HepG2 (cell line): ENCODE measurements at regions not wholly inside any gene's neighbourhood (a gene's known extent, or its start where the extent isn't known, plus 50 kb on each side); places are given as distances from the start of the nearest gene placed in this dataset.

ENCODE experiments used
- ATAC-seq: fragments of 200-7000 bp; cut with Tn5 transposase; 3 replicates; pipeline ENCODE4 v1.9.1; 2020; ENCODE audit warnings: mild to moderate bottlenecking, moderate library complexity
- BruUV-seq: library from RNA; stranded (reverse); fragments of 400-500 nt; replicated peaks from 2 replicates; lab custom pipeline; 2021; lab: Mats Ljungman, UMichigan
- CTCF ChIA-PET: fragments of 300-600 bp; formaldehyde crosslinking; extraction: SDS; loops from one replicate; lab custom pipeline; 2021; ENCODE audit warnings: low total read pairs, inconsistent platforms, low intra/inter-chr PET ratio; lab: Yijun Ruan, JAX
- POLR2A ChIA-PET: fragments of 350-600 bp; sonication (Branson Sonifier 250); formaldehyde crosslinking; loops from one replicate; lab custom pipeline; 2020; ENCODE audit warnings: antibody characterized with exemption, inconsistent platforms; lab: Yijun Ruan, JAX
- DNase-seq: peaks from one replicate; pipeline ENCODE4 v3.0.0-alpha.2; 2015; ENCODE audit warnings: low spot score
- FAIRE-seq: peaks from 3 replicates; lab custom pipeline; 2011; peaks lifted over from hg19 to GRCh38; lab: Jason Lieb, UNC
- H2AFZ ChIP-seq: one replicate; pipeline ENCODE4 v1.6.1; 2011; ENCODE audit warnings: low read length, inconsistent platforms
- H3K27ac ChIP-seq: fragments of 300-600 bp; 3 replicates; pipeline ENCODE4 v1.8.0; 2011; ENCODE audit warnings: mixed run types, mild to moderate bottlenecking, mixed read lengths, low read length, inconsistent platforms; ENCODE audit not compliant: insufficient read depth; ENCODE audit errors: extremely low read length
- H3K27me3 ChIP-seq, 2 experiments: fragments of 200-600 bp in 1 of 2; 2 replicates in 1 of 2; 3 replicates in 1 of 2; pipeline versions ENCODE4 v1.6.0 to v1.8.0; 2011; ENCODE audit warnings: low read length in 2 of 2, mild to moderate bottlenecking in 2 of 2, moderate library complexity in 2 of 2, inconsistent platforms in 1 of 2; ENCODE audit not compliant: insufficient read depth in 2 of 2, control insufficient read depth in 1 of 2
- H3K36me3 ChIP-seq, 2 experiments: fragments of 200-600 bp in 1 of 2; replicated peaks in 1 of 2; 2 replicates in 1 of 2; 3 replicates in 1 of 2; pipeline versions ENCODE4 v1.5.1 to v1.8.0; 2011; ENCODE audit warnings: low read length in 2 of 2, inconsistent platforms in 1 of 2; ENCODE audit not compliant: insufficient read depth in 2 of 2, control insufficient read depth in 1 of 2
- H3K4me1 ChIP-seq: 2 replicates; pipeline ENCODE4 v1.5.1; 2012; ENCODE audit warnings: low read length, inconsistent platforms; ENCODE audit not compliant: insufficient read depth
- H3K4me2 ChIP-seq: 2 replicates; pipeline ENCODE4 v1.6.0; 2011; ENCODE audit warnings: low read depth, low read length, inconsistent platforms
- H3K4me3 ChIP-seq, 3 experiments: fragments of 200-600 bp in 1 of 3; sonication (generic), shearing (Covaris generic) in 1 of 3; replicated peaks in 1 of 3; 2 replicates each; pipeline ENCODE4 v1.5.1; 2011 to 2016; ENCODE audit warnings: low read length in 3 of 3, inconsistent platforms in 2 of 3, low read depth in 2 of 3, mild to moderate bottlenecking in 2 of 3, control low read depth in 1 of 3, mixed read lengths in 1 of 3; ENCODE audit not compliant: insufficient read depth in 1 of 3
- H3K79me2 ChIP-seq: one replicate; pipeline ENCODE4 v1.6.1; 2011; ENCODE audit warnings: low read length, inconsistent platforms; ENCODE audit not compliant: insufficient read depth
- H3K9ac ChIP-seq: 2 replicates; pipeline ENCODE4 v1.6.0; 2011; ENCODE audit warnings: mild to moderate bottlenecking, low read depth, low read length, inconsistent platforms; ENCODE audit not compliant: insufficient read depth
- H3K9me3 ChIP-seq: 2 replicates; pipeline ENCODE4 v1.5.1; 2012; ENCODE audit warnings: mild to moderate bottlenecking, low read length
- H4K20me1 ChIP-seq: 2 replicates; pipeline ENCODE4 v1.6.0; 2011; ENCODE audit warnings: inconsistent platforms, mild to moderate bottlenecking, low read length, moderate library complexity; ENCODE audit not compliant: insufficient read depth
- ARHGAP35 ChIP-seq: sonication (generic); formaldehyde crosslinking; IDR thresholded peaks from 2 replicates; pipeline ENCODE4 v1.9.0; 2022; ENCODE audit warnings: mild to moderate bottlenecking, inconsistent platforms, moderate library complexity, missing genetic modification reagents, borderline replicate concordance
- ELF1 ChIP-seq: sonication (generic); formaldehyde crosslinking; IDR thresholded peaks from 2 replicates; pipeline ENCODE4 v1.4.0; 2020; ENCODE audit warnings: missing genetic modification reagents
- NFYC ChIP-seq: IDR thresholded peaks from 2 replicates; pipeline ENCODE4 v1.6.1; 2016; ENCODE audit warnings: missing genetic modification reagents, missing compliant biosample characterization
- XRCC5 ChIP-seq: fragments of 200-400 bp; formaldehyde crosslinking; optimal IDR thresholded peaks from 2 replicates; pipeline ENCODE3; 2017; ENCODE audit warnings: mild to moderate bottlenecking, low read length
- ZFP82 ChIP-seq: sonication (generic); formaldehyde crosslinking; IDR thresholded peaks from 2 replicates; pipeline ENCODE4 v1.5.1; 2020; ENCODE audit warnings: mild to moderate bottlenecking, missing genetic modification reagents, borderline replicate concordance
- ZNF337 ChIP-seq: sonication (generic); formaldehyde crosslinking; IDR thresholded peaks from 2 replicates; pipeline ENCODE4 v1.5.1; 2020; ENCODE audit warnings: missing genetic modification reagents, low read depth, mild to moderate bottlenecking, borderline replicate concordance
- ZNF501 ChIP-seq: sonication (generic); formaldehyde crosslinking; IDR thresholded peaks from 2 replicates; pipeline ENCODE4 v1.5.1; 2020; ENCODE audit warnings: mild to moderate bottlenecking, moderate library complexity, missing genetic modification reagents
- ZNF674 ChIP-seq: sonication (generic); formaldehyde crosslinking; IDR thresholded peaks from 2 replicates; pipeline ENCODE4 v1.5.0; 2020; ENCODE audit warnings: low read depth, mild to moderate bottlenecking, missing genetic modification reagents
- ZSCAN21 ChIP-seq: sonication (generic); formaldehyde crosslinking; IDR thresholded peaks from 2 replicates; pipeline ENCODE4 v1.8.0; 2022; ENCODE audit warnings: mild to moderate bottlenecking, missing genetic modification reagents, moderate library complexity, borderline replicate concordance
- WGBS: methylation state at CpG from one replicate; pipeline ENCODE4 v1.1.6; 2017; ENCODE audit warnings: low lambda C conversion rate; 5-methylcytosine and 5-hydroxymethylcytosine counted together
- in situ Hi-C: cut with HindIII; loops from 2 replicates; pipeline ENCODE4 v1.10.0; 2017; ENCODE audit warnings: low pct_unique_long_range_greater_than_20kb; ENCODE audit not compliant: extremely low pct_ligation_motif_present
- intact Hi-C: fragments of 100-400 bp; cut with micrococcal nuclease; formaldehyde crosslinking; loops from one replicate; pipeline ENCODE4 v1.10.0; 2022; ENCODE audit not compliant: unreplicated experiment
- TF ChIP-seq, protein P1 (sequence below): sonication (generic); formaldehyde crosslinking; IDR thresholded peaks from 2 replicates; pipeline ENCODE4 v1.9.0; 2021; ENCODE audit warnings: mild to moderate bottlenecking, missing genetic modification reagents
- TF ChIP-seq, protein P2 (sequence below): sonication (generic); formaldehyde crosslinking; IDR thresholded peaks from 2 replicates; pipeline ENCODE4 v1.5.1; 2020; ENCODE audit warnings: missing genetic modification reagents, mild to moderate bottlenecking, borderline replicate concordance
- TF ChIP-seq, protein P3 (sequence below): IDR thresholded peaks from 2 replicates; pipeline ENCODE4 v1.6.1; 2016; ENCODE audit warnings: missing compliant biosample characterization, missing genetic modification reagents, borderline replicate concordance

DNA sequence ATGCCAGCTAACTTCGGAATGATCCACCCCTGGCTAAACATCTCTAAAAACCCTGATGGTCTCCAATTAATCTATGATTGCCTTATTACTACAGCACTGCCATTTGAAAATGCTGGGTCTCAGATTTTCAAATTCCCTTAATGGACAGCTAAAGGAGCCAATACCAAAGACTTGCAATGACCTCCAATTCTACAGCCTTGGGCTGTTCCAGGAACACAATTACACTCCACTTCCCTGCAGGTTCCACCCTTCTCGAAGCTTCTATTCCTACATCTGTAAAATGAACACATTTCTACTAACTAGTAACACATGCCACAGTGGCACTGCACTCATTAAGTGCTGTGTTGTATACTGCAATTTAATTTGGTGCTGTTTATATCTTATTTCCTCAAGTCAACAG is 85.7 kb upstream of the AK4 start:
- in situ Hi-C loops: loop anchor here (5.0 kb wide), 1 partner anchor 625 kb away; no protein-coding TSS in a partner anchor
- intact Hi-C loops: loop anchor here (10.0 kb wide), 1 partner anchor 362 kb away; the partner anchor contains the start of genes LEPR and LEPROT
- TF ChIP-seq ZNF337 (CRISPR knock-in tag) (no peak), ZNF501 (CRISPR knock-in tag) (no peak), ZSCAN21 (CRISPR knock-in tag) (no peak), XRCC5 (no peak), ARHGAP35 (CRISPR knock-in tag) (no peak), ZFP82 (no peak), NFYC (CRISPR knock-in tag) (no peak), ELF1 (CRISPR knock-in tag) (no peak), ZNF674 (CRISPR knock-in tag) (no peak)
- TF ChIP-seq, protein P1, sequence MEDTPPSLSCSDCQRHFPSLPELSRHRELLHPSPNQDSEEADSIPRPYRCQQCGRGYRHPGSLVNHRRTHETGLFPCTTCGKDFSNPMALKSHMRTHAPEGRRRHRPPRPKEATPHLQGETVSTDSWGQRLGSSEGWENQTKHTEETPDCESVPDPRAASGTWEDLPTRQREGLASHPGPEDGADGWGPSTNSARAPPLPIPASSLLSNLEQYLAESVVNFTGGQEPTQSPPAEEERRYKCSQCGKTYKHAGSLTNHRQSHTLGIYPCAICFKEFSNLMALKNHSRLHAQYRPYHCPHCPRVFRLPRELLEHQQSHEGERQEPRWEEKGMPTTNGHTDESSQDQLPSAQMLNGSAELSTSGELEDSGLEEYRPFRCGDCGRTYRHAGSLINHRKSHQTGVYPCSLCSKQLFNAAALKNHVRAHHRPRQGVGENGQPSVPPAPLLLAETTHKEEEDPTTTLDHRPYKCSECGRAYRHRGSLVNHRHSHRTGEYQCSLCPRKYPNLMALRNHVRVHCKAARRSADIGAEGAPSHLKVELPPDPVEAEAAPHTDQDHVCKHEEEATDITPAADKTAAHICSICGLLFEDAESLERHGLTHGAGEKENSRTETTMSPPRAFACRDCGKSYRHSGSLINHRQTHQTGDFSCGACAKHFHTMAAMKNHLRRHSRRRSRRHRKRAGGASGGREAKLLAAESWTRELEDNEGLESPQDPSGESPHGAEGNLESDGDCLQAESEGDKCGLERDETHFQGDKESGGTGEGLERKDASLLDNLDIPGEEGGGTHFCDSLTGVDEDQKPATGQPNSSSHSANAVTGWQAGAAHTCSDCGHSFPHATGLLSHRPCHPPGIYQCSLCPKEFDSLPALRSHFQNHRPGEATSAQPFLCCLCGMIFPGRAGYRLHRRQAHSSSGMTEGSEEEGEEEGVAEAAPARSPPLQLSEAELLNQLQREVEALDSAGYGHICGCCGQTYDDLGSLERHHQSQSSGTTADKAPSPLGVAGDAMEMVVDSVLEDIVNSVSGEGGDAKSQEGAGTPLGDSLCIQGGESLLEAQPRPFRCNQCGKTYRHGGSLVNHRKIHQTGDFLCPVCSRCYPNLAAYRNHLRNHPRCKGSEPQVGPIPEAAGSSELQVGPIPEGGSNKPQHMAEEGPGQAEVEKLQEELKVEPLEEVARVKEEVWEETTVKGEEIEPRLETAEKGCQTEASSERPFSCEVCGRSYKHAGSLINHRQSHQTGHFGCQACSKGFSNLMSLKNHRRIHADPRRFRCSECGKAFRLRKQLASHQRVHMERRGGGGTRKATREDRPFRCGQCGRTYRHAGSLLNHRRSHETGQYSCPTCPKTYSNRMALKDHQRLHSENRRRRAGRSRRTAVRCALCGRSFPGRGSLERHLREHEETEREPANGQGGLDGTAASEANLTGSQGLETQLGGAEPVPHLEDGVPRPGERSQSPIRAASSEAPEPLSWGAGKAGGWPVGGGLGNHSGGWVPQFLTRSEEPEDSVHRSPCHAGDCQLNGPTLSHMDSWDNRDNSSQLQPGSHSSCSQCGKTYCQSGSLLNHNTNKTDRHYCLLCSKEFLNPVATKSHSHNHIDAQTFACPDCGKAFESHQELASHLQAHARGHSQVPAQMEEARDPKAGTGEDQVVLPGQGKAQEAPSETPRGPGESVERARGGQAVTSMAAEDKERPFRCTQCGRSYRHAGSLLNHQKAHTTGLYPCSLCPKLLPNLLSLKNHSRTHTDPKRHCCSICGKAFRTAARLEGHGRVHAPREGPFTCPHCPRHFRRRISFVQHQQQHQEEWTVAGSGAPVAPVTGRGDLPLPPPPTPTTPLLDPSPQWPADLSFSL (CRISPR knock-in tag): no peak
- TF ChIP-seq, protein P2, sequence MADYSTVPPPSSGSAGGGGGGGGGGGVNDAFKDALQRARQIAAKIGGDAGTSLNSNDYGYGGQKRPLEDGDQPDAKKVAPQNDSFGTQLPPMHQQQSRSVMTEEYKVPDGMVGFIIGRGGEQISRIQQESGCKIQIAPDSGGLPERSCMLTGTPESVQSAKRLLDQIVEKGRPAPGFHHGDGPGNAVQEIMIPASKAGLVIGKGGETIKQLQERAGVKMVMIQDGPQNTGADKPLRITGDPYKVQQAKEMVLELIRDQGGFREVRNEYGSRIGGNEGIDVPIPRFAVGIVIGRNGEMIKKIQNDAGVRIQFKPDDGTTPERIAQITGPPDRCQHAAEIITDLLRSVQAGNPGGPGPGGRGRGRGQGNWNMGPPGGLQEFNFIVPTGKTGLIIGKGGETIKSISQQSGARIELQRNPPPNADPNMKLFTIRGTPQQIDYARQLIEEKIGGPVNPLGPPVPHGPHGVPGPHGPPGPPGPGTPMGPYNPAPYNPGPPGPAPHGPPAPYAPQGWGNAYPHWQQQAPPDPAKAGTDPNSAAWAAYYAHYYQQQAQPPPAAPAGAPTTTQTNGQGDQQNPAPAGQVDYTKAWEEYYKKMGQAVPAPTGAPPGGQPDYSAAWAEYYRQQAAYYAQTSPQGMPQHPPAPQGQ (CRISPR knock-in tag): no peak
- TF ChIP-seq, protein P3, sequence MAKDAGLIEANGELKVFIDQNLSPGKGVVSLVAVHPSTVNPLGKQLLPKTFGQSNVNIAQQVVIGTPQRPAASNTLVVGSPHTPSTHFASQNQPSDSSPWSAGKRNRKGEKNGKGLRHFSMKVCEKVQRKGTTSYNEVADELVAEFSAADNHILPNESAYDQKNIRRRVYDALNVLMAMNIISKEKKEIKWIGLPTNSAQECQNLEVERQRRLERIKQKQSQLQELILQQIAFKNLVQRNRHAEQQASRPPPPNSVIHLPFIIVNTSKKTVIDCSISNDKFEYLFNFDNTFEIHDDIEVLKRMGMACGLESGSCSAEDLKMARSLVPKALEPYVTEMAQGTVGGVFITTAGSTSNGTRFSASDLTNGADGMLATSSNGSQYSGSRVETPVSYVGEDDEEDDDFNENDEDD (CRISPR knock-in tag): no peak

More for the DNA sequence above, 85.7 kb upstream of the AK4 start:
- no TSS peak for BruUV-seq
- H3K27ac ChIP-seq: no peak overlapping the region
- ATAC-seq (no peak), DNase-seq (no peak), FAIRE-seq (no peak)
- CTCF ChIA-PET: interaction anchor here (1.8 to 2.5 kb wide), 2 partner anchors 13 to 146 kb away, joined by 5 to 9 read pairs; no protein-coding TSS in a partner anchor
- no peak overlapping the region for H3K9ac ChIP-seq
- H3K9me3 ChIP-seq: no peaks in the 10 kb centered on the region
- 85% methylated on average over 2 of the region's 2 CpGs for WGBS
- no peak overlapping the region for H2AFZ ChIP-seq
- no peak overlapping the region for H3K4me2 ChIP-seq
- H3K79me2 ChIP-seq: no peaks in the 10 kb centered on the region
- no peaks in the 10 kb centered on the region for H4K20me1 ChIP-seq
- H3K4me1 ChIP-seq: peaks cover 8% of the 10 kb centered on the region; the same call in 1 of the 2 replicates
- H3K36me3 ChIP-seq: no peaks in the 10 kb centered on the region
- POLR2A ChIA-PET: interaction anchor here (0.9 kb wide), 1 partner anchor 358 kb away, joined by 3 read pairs; the partner anchor contains the start of genes LEPR and LEPROT
- H3K4me3 ChIP-seq: no peak overlapping the region
- H3K27me3 ChIP-seq: peaks cover 0 to 8% of the 10 kb centered on the region in 2 experiments; a peak in 2 of 5 replicates
